Heart left ventricle (tissue), 16 donors: ENCODE measurements at regions not wholly inside any gene's neighbourhood (a gene's known extent, or its start where the extent isn't known, plus 50 kb on each side); places are given as distances from the start of the nearest gene placed in this dataset.

Experiments
- ATAC-seq, 4 donors: fragments of 200-7000 bp; cut with Tn5 transposase; one replicate each; pipeline ENCODE4 v1.9.1; 2020 to 2022; ENCODE audit warnings: moderate library complexity in 4 of 4, mild to moderate bottlenecking in 3 of 4, moderate number of reproducible peaks in 1 of 4
- DNase-seq, 5 donors: peaks; one replicate each; pipeline ENCODE4 v3.0.0-alpha.2; 2020
- H3K27ac ChIP-seq, 12 donors: fragments of 200-600 bp; sonication (generic) in 4 of 12; one replicate each; pipeline versions ENCODE4 v1.5.0 to v1.8.0; 2016 to 2022; ENCODE audit warnings: mild to moderate bottlenecking in 2 of 12
- H3K27me3 ChIP-seq, 9 donors: fragments of 200-600 bp; sonication (generic) in 2 of 9; one replicate each; pipeline versions ENCODE4 v1.5.1 to v1.8.0; 2016 to 2022; ENCODE audit warnings: mild to moderate bottlenecking in 3 of 9
- H3K36me3 ChIP-seq, 9 donors: fragments of 200-600 bp; sonication (generic) in 2 of 9; one replicate each; pipeline versions ENCODE4 v1.5.0 to v1.8.0; 2018 to 2022; ENCODE audit warnings: mild to moderate bottlenecking in 2 of 9
- H3K4me1 ChIP-seq, 12 donors: fragments of 200-600 bp; sonication (generic) in 4 of 12; one replicate each; pipeline versions ENCODE4 v1.5.0 to v1.8.0; 2016 to 2022; ENCODE audit warnings: mild to moderate bottlenecking in 3 of 12
- H3K4me3 ChIP-seq, 12 donors: fragments of 200-600 bp; sonication (generic) in 4 of 12; one replicate each; pipeline versions ENCODE4 v1.5.0 to v1.8.0; 2017 to 2022; ENCODE audit warnings: mild to moderate bottlenecking in 9 of 12, moderate library complexity in 4 of 12
- H3K9me3 ChIP-seq, 12 donors: fragments of 200-600 bp; sonication (generic) in 4 of 12; one replicate each; pipeline versions ENCODE4 v1.5.0 to v1.8.0; 2016 to 2022; ENCODE audit warnings: mild to moderate bottlenecking in 1 of 12
- CTCF ChIP-seq, 12 donors: fragments of 200-600 bp; sonication (generic) in 4 of 12; IDR thresholded peaks; one replicate each; pipeline versions ENCODE4 v1.5.0 to v1.8.0; 2018 to 2022; ENCODE audit warnings: antibody characterized with exemption in 12 of 12, mild to moderate bottlenecking in 5 of 12
- POLR2A ChIP-seq, 2 donors: fragments of 450-650 bp; IDR thresholded peaks; one replicate each; pipeline ENCODE4 v1.6.1; 2017; ENCODE audit warnings: antibody characterized with exemption in 2 of 2, mild to moderate bottlenecking in 2 of 2, moderate library complexity in 2 of 2
- WGBS, 4 donors: extraction: QIAGEN DNeasy Blood & Tissue Kit in 2 of 4; methylation state at CpG; one replicate each; pipeline versions ENCODE4 v1.1.5 to v1.1.7; 2013 to 2018; 5-methylcytosine and 5-hydroxymethylcytosine counted together
- intact Hi-C, 10 donors: fragments of 100-400 bp; cut with DNase I; formaldehyde crosslinking; loops; one replicate each; pipeline versions ENCODE4 v1.11.1 to v1.14.2; 2022
- donor health status: ischemic (EF 13 %, LVEDD 7.1; RV severe dilation, severe dysfunction).
- donor health status: healthy with polysubstance abuse.
- donor health status: DM: no; HTN: yes; CAD: no.
- donor health status: DM: no; HTN: no; CAD: no.
- donor health status: ischemic (EF 25% LVEDD 6.9; RV normal size, moderate dysfunction).
- donor health status: ischemic (EF 25% LVEDD 5.7; RV mildly dilated, moderate dysfunction).
- donor health status: healthy.
- donor health status: DM: yes; HTN: yes; CAD: no.
- donor health status: ischemic (EF 35%, LVEDD 5.7; RV mildly dilated, moderate dysfunction).
- donor health status: nonischemic (EF 11% LVEDD 7.7; RV severe dilation, severe dysfunction).
- donor health status: DM: yes; HTN: yes; CAD: no.
- donor health status: PGD.
- donor health status: ischemic (EF 29% LVEDD 5.4; RV normal size, mild dysfunction).
- donor health status: nonischemic (EF 23%, LVEDD 6.1; RV moderate dilation, normal function).

- Histone ChIP-seq H3K27me3 (peaks cover 0 to 3% (median 0%) of the 10 kb centered on the region in 9 donors), H3K4me1 (no peaks in the 10 kb centered on the region), H3K4me3 (no peak overlapping the region), H3K36me3 (no peaks in the 10 kb centered on the region), H3K27ac (no peak overlapping the region), H3K9me3 (no peaks in the 10 kb centered on the region)
- DNase-seq = no peak
- 52 to 63% (median 58%) methylated on average over 1 of the region's 1 CpG for WGBS, 4 donors
- no peak for TF ChIP-seq CTCF (IDR thresholded peaks at IDR 0.05)
- no peak for TF ChIP-seq POLR2A (IDR thresholded peaks at IDR 0.05)
- no peak for ATAC-seq
- intact Hi-C loops = no loop called here
These were observed 238.7 kb upstream of the TET2 start for GRCh38 chr4:104907991-104908390.

GRCh38 chr4:104909376-104909775 is 237.3 kb upstream of the TET2 start:
- Histone ChIP-seq H3K4me3 (no peak overlapping the region), H3K4me1 (no peaks in the 10 kb centered on the region), H3K27ac (no peak overlapping the region), H3K36me3 (no peaks in the 10 kb centered on the region), H3K9me3 (no peaks in the 10 kb centered on the region), H3K27me3 (peaks cover 0 to 3% (median 0%) of the 10 kb centered on the region in 9 donors)
- intact Hi-C loops = no loop called here
- ATAC-seq = no peak
- no peak for DNase-seq
- WGBS, 4 donors = 63 to 75% (median 71%) methylated on average over 1 of the region's 1 CpG
- TF ChIP-seq POLR2A (IDR thresholded peaks at IDR 0.05) (no peak), CTCF (IDR thresholded peaks at IDR 0.05) (no peak)

- DNase-seq (no peak), ATAC-seq (no peak)
- intact Hi-C loops = no loop called here
- Histone ChIP-seq H3K27me3 (no peaks in the 10 kb centered on the region), H3K9me3 (no peaks in the 10 kb centered on the region), H3K36me3 (no peaks in the 10 kb centered on the region), H3K4me3 (no peak overlapping the region), H3K4me1 (no peaks in the 10 kb centered on the region), H3K27ac (no peak overlapping the region)
- WGBS, 4 donors = 63 to 83% (median 71%) methylated on average over 1 of the region's 1 CpG
- TF ChIP-seq CTCF (IDR thresholded peaks at IDR 0.05) (no peak), POLR2A (IDR thresholded peaks at IDR 0.05) (no peak)
These were observed 234.2 kb upstream of the TET2 start for GRCh38 chr4:104912518-104912917.

GRCh38 chr4:104915373-104915772 is 231.3 kb upstream of the TET2 start:
- no peak overlapping the region for H3K4me3 ChIP-seq
- WGBS, 4 donors = 74 to 78% (median 74%) methylated on average over 3 of the region's 3 CpGs
- TF ChIP-seq CTCF (IDR thresholded peaks at IDR 0.05) = no peak
- no peak for TF ChIP-seq POLR2A (IDR thresholded peaks at IDR 0.05)
- no peak for ATAC-seq
- H3K27ac ChIP-seq = no peak overlapping the region
- no peak for DNase-seq
- H3K36me3 ChIP-seq = no peaks in the 10 kb centered on the region
- no peaks in the 10 kb centered on the region for H3K27me3 ChIP-seq
- H3K9me3 ChIP-seq = no peaks in the 10 kb centered on the region
- no peaks in the 10 kb centered on the region for H3K4me1 ChIP-seq
- intact Hi-C loops = no loop called here
